ENCODE measurements at regions not wholly inside any gene's neighbourhood (a gene's known extent, or its start where the extent isn't known, plus 50 kb on each side); places are given as distances from the start of the nearest gene placed in this dataset.

GRCh38 chr9:103361906-103362305 lies 366.8 kb downstream of the CYLC2 start:
- no peaks in the 10 kb centered on the region for H3K4me1 ChIP-seq (ENCODE audit: control insufficient read depth, insufficient read depth, low read depth, low read length)
- H3K4ac ChIP-seq (ENCODE audit: low read depth in 1 of 2, low read length in 2 of 2), result no peak overlapping the region
- no peak overlapping the region for H4K8ac ChIP-seq (ENCODE audit: low read length)
- no peak overlapping the region for H3K23ac ChIP-seq (ENCODE audit: low read length in 2 of 2)
- no peak for DNase-seq
- no peak overlapping the region for H3K18ac ChIP-seq (ENCODE audit: low read depth in 1 of 2, low read length in 2 of 2)
- H4K91ac ChIP-seq (ENCODE audit: low read length), result no peak overlapping the region
- H3K79me1 ChIP-seq (replicated peaks; ENCODE audit: low read length, poor library complexity, severe bottlenecking), result no peaks in the 10 kb centered on the region
- H3K9me3 ChIP-seq (ENCODE audit: control insufficient read depth, low read length), result no peaks in the 10 kb centered on the region
- H2AK5ac ChIP-seq (ENCODE audit: low read length, severe bottlenecking), result no peak overlapping the region
- H2BK15ac ChIP-seq (ENCODE audit: low read depth, poor library complexity, severe bottlenecking), result no peak overlapping the region
- no peak overlapping the region for H3K9ac ChIP-seq (ENCODE audit: low read length)
- no peak overlapping the region for H2BK120ac ChIP-seq (ENCODE audit: low read depth, low read length)
- H2AFZ ChIP-seq (ENCODE audit: low read depth, low read length), result no peak overlapping the region
- no peak overlapping the region for H3K4me2 ChIP-seq (ENCODE audit: low read length, poor library complexity, severe bottlenecking)
- H3K27ac ChIP-seq (ENCODE audit: low read length, poor library complexity, severe bottlenecking), result no peak overlapping the region
- H3K27me3 ChIP-seq (ENCODE audit: control insufficient read depth in 1 of 2, insufficient read depth in 1 of 2, low read length in 2 of 2), result no peaks in the 10 kb centered on the region
- H3K4me3 ChIP-seq (ENCODE audit: insufficient read depth in 1 of 2, low read depth in 1 of 2, low read length in 2 of 2), result no peak overlapping the region
- no peaks in the 10 kb centered on the region for H3K36me3 ChIP-seq (ENCODE audit: control insufficient read depth in 1 of 2, insufficient read depth in 2 of 2, low read depth in 1 of 2, low read length in 2 of 2)
- no peak overlapping the region for H2BK5ac ChIP-seq (ENCODE audit: low read depth, low read length, poor library complexity, severe bottlenecking)
- no peak overlapping the region for H3K14ac ChIP-seq (ENCODE audit: low read length in 2 of 2)
- H2BK12ac ChIP-seq (ENCODE audit: low read length in 2 of 2), result no peak overlapping the region

GRCh38 chr9:103362986-103363385 lies 367.9 kb downstream of the CYLC2 start:
- no peak overlapping the region for H3K4ac ChIP-seq (ENCODE audit: low read depth in 1 of 2, low read length in 2 of 2)
- no peak overlapping the region for H2BK120ac ChIP-seq (ENCODE audit: low read depth, low read length)
- DNase-seq, result no peak
- no peak overlapping the region for H3K4me3 ChIP-seq (ENCODE audit: insufficient read depth in 1 of 2, low read depth in 1 of 2, low read length in 2 of 2)
- H4K8ac ChIP-seq (ENCODE audit: low read length), result no peak overlapping the region
- H2AFZ ChIP-seq (ENCODE audit: low read depth, low read length), result no peak overlapping the region
- H3K9ac ChIP-seq (ENCODE audit: low read length), result no peak overlapping the region
- no peak overlapping the region for H2BK15ac ChIP-seq (ENCODE audit: low read depth, poor library complexity, severe bottlenecking)
- no peak overlapping the region for H3K27ac ChIP-seq (ENCODE audit: low read length, poor library complexity, severe bottlenecking)
- H3K18ac ChIP-seq (ENCODE audit: low read depth in 1 of 2, low read length in 2 of 2), result no peak overlapping the region
- no peaks in the 10 kb centered on the region for H3K79me1 ChIP-seq (replicated peaks; ENCODE audit: low read length, poor library complexity, severe bottlenecking)
- H3K23ac ChIP-seq (ENCODE audit: low read length in 2 of 2), result no peak overlapping the region
- no peaks in the 10 kb centered on the region for H3K4me1 ChIP-seq (ENCODE audit: control insufficient read depth, insufficient read depth, low read depth, low read length)
- H2BK12ac ChIP-seq (ENCODE audit: low read length in 2 of 2), result no peak overlapping the region
- no peak overlapping the region for H2AK5ac ChIP-seq (ENCODE audit: low read length, severe bottlenecking)
- H3K36me3 ChIP-seq (ENCODE audit: control insufficient read depth in 1 of 2, insufficient read depth in 2 of 2, low read depth in 1 of 2, low read length in 2 of 2), result no peaks in the 10 kb centered on the region
- no peaks in the 10 kb centered on the region for H3K9me3 ChIP-seq (ENCODE audit: control insufficient read depth, low read length)
- no peak overlapping the region for H3K4me2 ChIP-seq (ENCODE audit: low read length, poor library complexity, severe bottlenecking)
- H4K91ac ChIP-seq (ENCODE audit: low read length), result no peak overlapping the region
- H2BK5ac ChIP-seq (ENCODE audit: low read depth, low read length, poor library complexity, severe bottlenecking), result no peak overlapping the region
- no peak overlapping the region for H3K14ac ChIP-seq (ENCODE audit: low read length in 2 of 2)
- H3K27me3 ChIP-seq (ENCODE audit: control insufficient read depth in 1 of 2, insufficient read depth in 1 of 2, low read length in 2 of 2), result no peaks in the 10 kb centered on the region

- no peaks in the 10 kb centered on the region for H3K4me1 ChIP-seq (ENCODE audit: control insufficient read depth, insufficient read depth, low read depth, low read length)
- peak; percentile 1 for DNase-seq
- H3K18ac ChIP-seq (ENCODE audit: low read depth in 1 of 2, low read length in 2 of 2), result no peak overlapping the region
- H3K27me3 ChIP-seq (ENCODE audit: control insufficient read depth in 1 of 2, insufficient read depth in 1 of 2, low read length in 2 of 2), result no peaks in the 10 kb centered on the region
- H3K4me2 ChIP-seq (ENCODE audit: low read length, poor library complexity, severe bottlenecking), result no peak overlapping the region
- H3K4ac ChIP-seq (ENCODE audit: low read depth in 1 of 2, low read length in 2 of 2), result no peak overlapping the region
- H2BK15ac ChIP-seq (ENCODE audit: low read depth, poor library complexity, severe bottlenecking), result no peak overlapping the region
- no peak overlapping the region for H3K14ac ChIP-seq (ENCODE audit: low read length in 2 of 2)
- no peaks in the 10 kb centered on the region for H3K79me1 ChIP-seq (replicated peaks; ENCODE audit: low read length, poor library complexity, severe bottlenecking)
- H3K36me3 ChIP-seq (ENCODE audit: control insufficient read depth in 1 of 2, insufficient read depth in 2 of 2, low read depth in 1 of 2, low read length in 2 of 2), result no peaks in the 10 kb centered on the region
- H3K9ac ChIP-seq (ENCODE audit: low read length), result no peak overlapping the region
- no peak overlapping the region for H4K91ac ChIP-seq (ENCODE audit: low read length)
- 31% methylated on average over 1 of the region's 2 CpGs for WGBS
- H3K23ac ChIP-seq (ENCODE audit: low read length in 2 of 2), result no peak overlapping the region
- H3K9me3 ChIP-seq (ENCODE audit: control insufficient read depth, low read length), result no peaks in the 10 kb centered on the region
- H2AFZ ChIP-seq (ENCODE audit: low read depth, low read length), result no peak overlapping the region
- no peak overlapping the region for H2BK12ac ChIP-seq (ENCODE audit: low read length in 2 of 2)
- no peak overlapping the region for H2BK5ac ChIP-seq (ENCODE audit: low read depth, low read length, poor library complexity, severe bottlenecking)
- H2BK120ac ChIP-seq (ENCODE audit: low read depth, low read length), result no peak overlapping the region
- H2AK5ac ChIP-seq (ENCODE audit: low read length, severe bottlenecking), result no peak overlapping the region
- H3K27ac ChIP-seq (ENCODE audit: low read length, poor library complexity, severe bottlenecking), result no peak overlapping the region
- H4K8ac ChIP-seq (ENCODE audit: low read length), result no peak overlapping the region
- H3K4me3 ChIP-seq (ENCODE audit: insufficient read depth in 1 of 2, low read depth in 1 of 2, low read length in 2 of 2), result no peak overlapping the region
Observed at GRCh38 chr9:103364753-103365152, 369.6 kb downstream of the CYLC2 start.

- no peak for DNase-seq
- Histone ChIP-seq H3K9ac (ENCODE audit: low read length) (no peak overlapping the region), H2AK5ac (ENCODE audit: low read length, severe bottlenecking) (no peak overlapping the region), H2BK15ac (ENCODE audit: low read depth, poor library complexity, severe bottlenecking) (no peak overlapping the region), H3K36me3 (ENCODE audit: control insufficient read depth in 1 of 2, insufficient read depth in 2 of 2, low read depth in 1 of 2, low read length in 2 of 2) (no peaks in the 10 kb centered on the region), H3K4me2 (ENCODE audit: low read length, poor library complexity, severe bottlenecking) (no peak overlapping the region), H3K27me3 (ENCODE audit: control insufficient read depth in 1 of 2, insufficient read depth in 1 of 2, low read length in 2 of 2) (no peaks in the 10 kb centered on the region), H3K18ac (ENCODE audit: low read depth in 1 of 2, low read length in 2 of 2) (no peak overlapping the region), H3K4ac (ENCODE audit: low read depth in 1 of 2, low read length in 2 of 2) (no peak overlapping the region), H2BK120ac (ENCODE audit: low read depth, low read length) (no peak overlapping the region), H3K14ac (ENCODE audit: low read length in 2 of 2) (no peak overlapping the region), H4K91ac (ENCODE audit: low read length) (no peak overlapping the region), H3K27ac (ENCODE audit: low read length, poor library complexity, severe bottlenecking) (no peak overlapping the region), H3K4me1 (ENCODE audit: control insufficient read depth, insufficient read depth, low read depth, low read length) (no peaks in the 10 kb centered on the region), H3K23ac (ENCODE audit: low read length in 2 of 2) (no peak overlapping the region), H4K8ac (ENCODE audit: low read length) (no peak overlapping the region), H3K79me1 (replicated peaks; ENCODE audit: low read length, poor library complexity, severe bottlenecking) (no peaks in the 10 kb centered on the region), H2BK5ac (ENCODE audit: low read depth, low read length, poor library complexity, severe bottlenecking) (no peak overlapping the region), H2AFZ (ENCODE audit: low read depth, low read length) (no peak overlapping the region), H3K9me3 (ENCODE audit: control insufficient read depth, low read length) (no peaks in the 10 kb centered on the region), H2BK12ac (ENCODE audit: low read length in 2 of 2) (no peak overlapping the region), H3K4me3 (ENCODE audit: insufficient read depth in 1 of 2, low read depth in 1 of 2, low read length in 2 of 2) (no peak overlapping the region)
- WGBS, result 91% methylated on average over 5 of the region's 5 CpGs
Observed at GRCh38 chr9:103371152-103371551, 376.0 kb downstream of the CYLC2 start.
